ENCODE measurements at regions not wholly inside any gene's neighbourhood (a gene's known extent, or its start where the extent isn't known, plus 50 kb on each side); places are given as distances from the start of the nearest gene placed in this dataset.

DNA sequence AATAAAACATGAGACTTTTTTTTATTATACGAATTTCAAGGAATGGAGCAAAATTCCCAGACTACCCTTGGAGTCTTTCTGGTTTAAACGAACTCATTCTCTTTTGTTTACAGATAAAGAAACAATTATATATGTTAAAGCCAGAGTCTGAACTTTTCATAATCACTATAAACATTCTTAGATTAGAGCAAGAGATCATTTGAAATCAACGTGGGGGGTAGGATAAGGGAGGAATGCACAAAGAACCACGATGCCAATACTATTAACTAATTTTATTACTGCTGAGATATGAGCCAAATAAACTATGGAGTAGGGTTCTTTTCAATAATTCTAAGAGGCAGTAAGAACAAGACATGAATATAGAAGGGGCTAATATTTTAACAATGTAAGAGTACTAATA is 148.0 kb upstream of the FREM1 start:
- no peaks in the 10 kb centered on the region for H3K79me1 ChIP-seq (ENCODE audit: low read depth, low read length)
- WGBS, 2 experiments (ENCODE audit: extremely low coverage in 1 of 2, insufficient coverage in 1 of 2, insufficient read length in 1 of 2, insufficient replicate concordance in 2 of 2, low coverage in 1 of 2, low lambda C conversion rate in 2 of 2, missing lambda C conversion rate in 1 of 2): 82% methylated on average over 4 of the region's 4 CpGs; no CpG with 5 or more reads in 1 of the 2 experiments
- no peaks in the 10 kb centered on the region for H3K4me1 ChIP-seq (replicated peaks in 1 of 4; ENCODE audit: control insufficient read depth in 3 of 4, insufficient read depth in 4 of 4, low read length in 3 of 4)
- ChIA-PET POLR2A (ENCODE audit: partially characterized antibody) (no interaction called here), CTCF (ENCODE audit: partially characterized antibody) (interaction anchor here (0.8 kb wide), 1 partner anchor 24 kb away, joined by 4 read pairs; no protein-coding TSS in a partner anchor)
- no peaks in the 10 kb centered on the region for H3K79me2 ChIP-seq (ENCODE audit: control insufficient read depth in 1 of 2, insufficient read depth in 2 of 2, low read length in 2 of 2)
- no peaks in the 10 kb centered on the region for H3K36me3 ChIP-seq (ENCODE audit: control insufficient read depth in 2 of 4, insufficient read depth in 4 of 4, low read length in 3 of 4)
- no peaks in the 10 kb centered on the region for H3K9me3 ChIP-seq (ENCODE audit: insufficient read depth in 2 of 2, low read depth in 1 of 2, low read length in 1 of 2)
- no peak overlapping the region for H3K27ac ChIP-seq (ENCODE audit: low read depth, low read length)
- H2BK12ac ChIP-seq (ENCODE audit: low read depth, low read length): no peak overlapping the region
- H4K91ac ChIP-seq (replicated peaks; ENCODE audit: insufficient read length, low read length): no peak overlapping the region
- FAIRE-seq: no peak
- H3K23me2 ChIP-seq (ENCODE audit: low read depth, low read length): no peaks in the 10 kb centered on the region
- no peak overlapping the region for H3K4me3 ChIP-seq (ENCODE audit: extremely low read depth in 1 of 4, insufficient read depth in 2 of 4, low read depth in 3 of 4, low read length in 4 of 4)
- H2BK5ac ChIP-seq (ENCODE audit: low read depth, low read length): no peak overlapping the region
- H2AK5ac ChIP-seq (ENCODE audit: low read depth, low read length): no peak overlapping the region
- no peak overlapping the region for H3K56ac ChIP-seq (replicated peaks; ENCODE audit: insufficient read length, low read depth, low read length)
- no peak overlapping the region for H4K8ac ChIP-seq (ENCODE audit: extremely low read depth, insufficient read depth, low read length)
- no peak overlapping the region for H3K9ac ChIP-seq (replicated peaks in 1 of 4; ENCODE audit: extremely low read depth in 1 of 4, low read depth in 3 of 4, low read length in 3 of 4)
- no peak overlapping the region for H3K4me2 ChIP-seq (ENCODE audit: insufficient read depth in 1 of 2, low read depth in 2 of 2, low read length in 2 of 2)
- no peak overlapping the region for H2BK20ac ChIP-seq (ENCODE audit: low read length)
- no peak overlapping the region for H4K5ac ChIP-seq (ENCODE audit: insufficient read length, low read depth, low read length)
- no peak overlapping the region for H3K4ac ChIP-seq (replicated peaks; ENCODE audit: insufficient read length, low read depth, low read length)
- no peak overlapping the region for H2AFZ ChIP-seq (ENCODE audit: low read length)
- no peaks in the 10 kb centered on the region for H4K20me1 ChIP-seq (replicated peaks in 1 of 2; ENCODE audit: control insufficient read depth in 1 of 2, insufficient read depth in 2 of 2, low read length in 2 of 2)
- DNase-seq (ENCODE audit: low read depth in 1 of 2, low spot score in 2 of 2): no peak
- no peak overlapping the region for H3K18ac ChIP-seq (ENCODE audit: extremely low read depth, low read length)
- H2BK120ac ChIP-seq (replicated peaks; ENCODE audit: low read depth, low read length): no peak overlapping the region
- H2BK15ac ChIP-seq (ENCODE audit: low read length): no peak overlapping the region
- H3K14ac ChIP-seq (ENCODE audit: insufficient read length): no peak overlapping the region
- H3K27me3 ChIP-seq (replicated peaks in 1 of 4; ENCODE audit: control insufficient read depth in 3 of 4, extremely low read depth in 1 of 4, insufficient read depth in 3 of 4, low read length in 3 of 4): no peaks in the 10 kb centered on the region
- H3K23ac ChIP-seq (ENCODE audit: insufficient read length): no peak overlapping the region
- TF ChIP-seq SRF (IDR thresholded peaks at IDR 0.05; ENCODE audit: low read depth, low read length) (no peak), TAF7 (optimal IDR thresholded peaks at IDR 0.05; ENCODE audit: borderline replicate concordance, low read depth, low read length) (no peak), RXRA (IDR thresholded peaks at IDR 0.05; ENCODE audit: insufficient read depth, low read depth, low read length) (no peak), SP2 (IDR thresholded peaks at IDR 0.05; ENCODE audit: low read length) (no peak), TEAD4 (IDR thresholded peaks at IDR 0.05; ENCODE audit: low read depth, low read length) (no peak), ASH2L (IDR thresholded peaks at IDR 0.05; ENCODE audit: low read length) (no peak), TCF12 (IDR thresholded peaks at IDR 0.05; ENCODE audit: low read depth, low read length) (no peak), KDM5A (IDR thresholded peaks at IDR 0.05; ENCODE audit: low read length) (no peak), SIX5 (IDR thresholded peaks at IDR 0.05; ENCODE audit: low read depth, low read length) (no peak), CREB1 (IDR thresholded peaks at IDR 0.05) (no peak)
- TF ChIP-seq, protein P1, sequence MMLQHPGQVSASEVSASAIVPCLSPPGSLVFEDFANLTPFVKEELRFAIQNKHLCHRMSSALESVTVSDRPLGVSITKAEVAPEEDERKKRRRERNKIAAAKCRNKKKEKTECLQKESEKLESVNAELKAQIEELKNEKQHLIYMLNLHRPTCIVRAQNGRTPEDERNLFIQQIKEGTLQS (IDR thresholded peaks at IDR 0.05; ENCODE audit: insufficient read depth, low read depth, low read length): no peak
- TF ChIP-seq, protein P2, sequence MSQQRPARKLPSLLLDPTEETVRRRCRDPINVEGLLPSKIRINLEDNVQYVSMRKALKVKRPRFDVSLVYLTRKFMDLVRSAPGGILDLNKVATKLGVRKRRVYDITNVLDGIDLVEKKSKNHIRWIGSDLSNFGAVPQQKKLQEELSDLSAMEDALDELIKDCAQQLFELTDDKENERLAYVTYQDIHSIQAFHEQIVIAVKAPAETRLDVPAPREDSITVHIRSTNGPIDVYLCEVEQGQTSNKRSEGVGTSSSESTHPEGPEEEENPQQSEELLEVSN (IDR thresholded peaks at IDR 0.05): no peak
- TF ChIP-seq, protein P3, sequence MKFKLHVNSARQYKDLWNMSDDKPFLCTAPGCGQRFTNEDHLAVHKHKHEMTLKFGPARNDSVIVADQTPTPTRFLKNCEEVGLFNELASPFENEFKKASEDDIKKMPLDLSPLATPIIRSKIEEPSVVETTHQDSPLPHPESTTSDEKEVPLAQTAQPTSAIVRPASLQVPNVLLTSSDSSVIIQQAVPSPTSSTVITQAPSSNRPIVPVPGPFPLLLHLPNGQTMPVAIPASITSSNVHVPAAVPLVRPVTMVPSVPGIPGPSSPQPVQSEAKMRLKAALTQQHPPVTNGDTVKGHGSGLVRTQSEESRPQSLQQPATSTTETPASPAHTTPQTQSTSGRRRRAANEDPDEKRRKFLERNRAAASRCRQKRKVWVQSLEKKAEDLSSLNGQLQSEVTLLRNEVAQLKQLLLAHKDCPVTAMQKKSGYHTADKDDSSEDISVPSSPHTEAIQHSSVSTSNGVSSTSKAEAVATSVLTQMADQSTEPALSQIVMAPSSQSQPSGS (IDR thresholded peaks at IDR 0.05; ENCODE audit: low read length): no peak
